ENCODE measurements at regions not wholly inside any gene's neighbourhood (a gene's known extent, or its start where the extent isn't known, plus 50 kb on each side); places are given as distances from the start of the nearest gene placed in this dataset.

- no peak overlapping the region for H2AFZ ChIP-seq (ENCODE audit: low read depth, low read length)
- no peaks in the 10 kb centered on the region for H3K79me2 ChIP-seq (ENCODE audit: insufficient read depth, low read length)
- H3K9ac ChIP-seq (ENCODE audit: low read depth, low read length): no peak overlapping the region
- ATAC-seq (ENCODE audit: insufficient read depth, low read depth) (no peak), DNase-seq (no peak)
- no peak overlapping the region for H3K4me3 ChIP-seq (ENCODE audit: low read depth in 1 of 2, low read length in 2 of 2)
- TF ChIP-seq CTCF (IDR thresholded peaks at IDR 0.05; ENCODE audit: borderline replicate concordance, extremely low read depth, low read length, poor library complexity, severe bottlenecking) (no peak), EZH2 (IDR thresholded peaks at IDR 0.05; ENCODE audit: borderline replicate concordance, low read depth, low read length, severe bottlenecking) (no peak)
- H3K4me2 ChIP-seq (ENCODE audit: insufficient read depth, low read length): no peak overlapping the region
- no peaks in the 10 kb centered on the region for H3K27me3 ChIP-seq (ENCODE audit: insufficient read depth, low read length, poor library complexity)
- no peaks in the 10 kb centered on the region for H4K20me1 ChIP-seq (ENCODE audit: insufficient read depth, low read length)
- no peak overlapping the region for H3K27ac ChIP-seq (ENCODE audit: low read length)
- H3K4me1 ChIP-seq (ENCODE audit: insufficient read depth, low read length): no peaks in the 10 kb centered on the region
- H3K36me3 ChIP-seq (ENCODE audit: insufficient read depth, low read length): no peaks in the 10 kb centered on the region
- no peaks in the 10 kb centered on the region for H3K9me3 ChIP-seq (ENCODE audit: insufficient read depth, low read length, severe bottlenecking)
Measured at GRCh38 chr14:87838931-87839330, 154.1 kb downstream of the GALC start.

GRCh38 chr14:87837296-87837695, 155.7 kb downstream of the GALC start:
- Histone ChIP-seq H3K27ac (ENCODE audit: low read length) (no peak overlapping the region), H2AFZ (ENCODE audit: low read depth, low read length) (no peak overlapping the region), H3K4me3 (ENCODE audit: low read depth in 1 of 2, low read length in 2 of 2) (no peak overlapping the region), H3K79me2 (ENCODE audit: insufficient read depth, low read length) (no peaks in the 10 kb centered on the region), H3K9me3 (ENCODE audit: insufficient read depth, low read length, severe bottlenecking) (no peaks in the 10 kb centered on the region), H3K4me1 (ENCODE audit: insufficient read depth, low read length) (no peaks in the 10 kb centered on the region), H3K36me3 (ENCODE audit: insufficient read depth, low read length) (no peaks in the 10 kb centered on the region), H4K20me1 (ENCODE audit: insufficient read depth, low read length) (no peaks in the 10 kb centered on the region), H3K4me2 (ENCODE audit: insufficient read depth, low read length) (no peak overlapping the region), H3K9ac (ENCODE audit: low read depth, low read length) (no peak overlapping the region), H3K27me3 (ENCODE audit: insufficient read depth, low read length, poor library complexity) (no peaks in the 10 kb centered on the region)
- DNase-seq (no peak), ATAC-seq (ENCODE audit: insufficient read depth, low read depth) (no peak)
- TF ChIP-seq EZH2 (IDR thresholded peaks at IDR 0.05; ENCODE audit: borderline replicate concordance, low read depth, low read length, severe bottlenecking) (no peak), CTCF (IDR thresholded peaks at IDR 0.05; ENCODE audit: borderline replicate concordance, extremely low read depth, low read length, poor library complexity, severe bottlenecking) (no peak)

- ATAC-seq (ENCODE audit: insufficient read depth, low read depth): no peak
- H2AFZ ChIP-seq (ENCODE audit: low read depth, low read length): no peak overlapping the region
Measured at GRCh38 chr14:87834594-87834993, 158.4 kb downstream of the GALC start.

More at GRCh38 chr14:87834594-87834993, 158.4 kb downstream of the GALC start:
- Histone ChIP-seq H4K20me1 (ENCODE audit: insufficient read depth, low read length) (no peaks in the 10 kb centered on the region), H3K9ac (ENCODE audit: low read depth, low read length) (no peak overlapping the region), H3K4me1 (ENCODE audit: insufficient read depth, low read length) (no peaks in the 10 kb centered on the region), H3K27me3 (ENCODE audit: insufficient read depth, low read length, poor library complexity) (no peaks in the 10 kb centered on the region), H3K4me2 (ENCODE audit: insufficient read depth, low read length) (no peak overlapping the region), H3K9me3 (ENCODE audit: insufficient read depth, low read length, severe bottlenecking) (no peaks in the 10 kb centered on the region), H3K4me3 (ENCODE audit: low read depth in 1 of 2, low read length in 2 of 2) (no peak overlapping the region), H3K27ac (ENCODE audit: low read length) (no peak overlapping the region), H3K79me2 (ENCODE audit: insufficient read depth, low read length) (no peaks in the 10 kb centered on the region), H3K36me3 (ENCODE audit: insufficient read depth, low read length) (no peaks in the 10 kb centered on the region)
- DNase-seq: no peak
- TF ChIP-seq CTCF (IDR thresholded peaks at IDR 0.05; ENCODE audit: borderline replicate concordance, extremely low read depth, low read length, poor library complexity, severe bottlenecking): no peak
- no peak for TF ChIP-seq EZH2 (IDR thresholded peaks at IDR 0.05; ENCODE audit: borderline replicate concordance, low read depth, low read length, severe bottlenecking)
